Neutrophil (primary cell): ENCODE measurements at regions not wholly inside any gene's neighbourhood (a gene's known extent, or its start where the extent isn't known, plus 50 kb on each side); places are given as distances from the start of the nearest gene placed in this dataset.

ENCODE experiments used
- H3K27ac ChIP-seq: fragments of 200-600 bp; sonication (generic); 2 replicates; pipeline ENCODE4 v1.5.1; 2016; ENCODE audit warnings: mild to moderate bottlenecking, moderate library complexity
- H3K27me3 ChIP-seq: fragments of 200-600 bp; sonication (generic); 2 replicates; pipeline ENCODE4 v1.6.0; 2016; ENCODE audit warnings: mild to moderate bottlenecking
- H3K36me3 ChIP-seq: fragments of 200-600 bp; sonication (generic); 2 replicates; pipeline ENCODE4 v1.5.1; 2017
- H3K4me1 ChIP-seq, 2 experiments: fragments of 200-600 bp in 1 of 2; sonication (generic) in 1 of 2; 1 replicate in 1 of 2; 2 replicates in 1 of 2; pipeline versions ENCODE4 v1.5.1 to v1.6.1; 2013 to 2016; ENCODE audit warnings: low read depth in 1 of 2, low read length in 1 of 2, mild to moderate bottlenecking in 1 of 2, moderate library complexity in 1 of 2; ENCODE audit not compliant: control insufficient read depth in 1 of 2, insufficient read depth in 1 of 2
- H3K4me3 ChIP-seq, 2 experiments: fragments of 200-600 bp in 1 of 2; sonication (generic) in 1 of 2; 1 replicate in 1 of 2; 2 replicates in 1 of 2; pipeline ENCODE4 v1.5.1; 2013 to 2016; ENCODE audit warnings: low read depth in 1 of 2, low read length in 1 of 2, mild to moderate bottlenecking in 1 of 2, moderate library complexity in 1 of 2
- H3K9me3 ChIP-seq: fragments of 200-600 bp; sonication (generic); 2 replicates; pipeline ENCODE4 v1.5.1; 2016
- CTCF ChIP-seq: fragments of 200-600 bp; sonication (generic); IDR thresholded peaks from 2 replicates; pipeline ENCODE4 v1.5.1; 2016; ENCODE audit warnings: antibody characterized with exemption

GRCh38 chr4:160492181-160492580, 1389.3 kb downstream of the RAPGEF2 start:
- Histone ChIP-seq H3K27me3 (no peaks in the 10 kb centered on the region), H3K4me1 (no peaks in the 10 kb centered on the region), H3K4me3 (no peak overlapping the region), H3K27ac (no peak overlapping the region), H3K9me3 (no peaks in the 10 kb centered on the region), H3K36me3 (no peaks in the 10 kb centered on the region)
- no peak for TF ChIP-seq CTCF

- Histone ChIP-seq H3K4me1 (no peaks in the 10 kb centered on the region), H3K27ac (no peak overlapping the region), H3K27me3 (no peaks in the 10 kb centered on the region), H3K36me3 (no peaks in the 10 kb centered on the region), H3K4me3 (no peak overlapping the region), H3K9me3 (no peaks in the 10 kb centered on the region)
- no peak for TF ChIP-seq CTCF
Measured at GRCh38 chr4:160493206-160493605, 1390.3 kb downstream of the RAPGEF2 start.

- TF ChIP-seq CTCF = no peak
- no peaks in the 10 kb centered on the region for H3K4me1 ChIP-seq
- H3K36me3 ChIP-seq = no peaks in the 10 kb centered on the region
- H3K27ac ChIP-seq = no peak overlapping the region
- H3K4me3 ChIP-seq = no peak overlapping the region
- no peaks in the 10 kb centered on the region for H3K27me3 ChIP-seq
- no peaks in the 10 kb centered on the region for H3K9me3 ChIP-seq
Measured at GRCh38 chr4:160495356-160495755, 1392.5 kb downstream of the RAPGEF2 start.

- no peak overlapping the region for H3K27ac ChIP-seq
- TF ChIP-seq CTCF = no peak
- H3K9me3 ChIP-seq = no peaks in the 10 kb centered on the region
- H3K4me3 ChIP-seq = no peak overlapping the region
- no peaks in the 10 kb centered on the region for H3K36me3 ChIP-seq
- no peaks in the 10 kb centered on the region for H3K27me3 ChIP-seq
- no peaks in the 10 kb centered on the region for H3K4me1 ChIP-seq
Measured at GRCh38 chr4:160498211-160498610, 1395.3 kb downstream of the RAPGEF2 start.

GRCh38 chr4:160505724-160506123, 1402.8 kb downstream of the RAPGEF2 start:
- no peak overlapping the region for H3K27ac ChIP-seq
- no peak overlapping the region for H3K4me3 ChIP-seq
- no peaks in the 10 kb centered on the region for H3K4me1 ChIP-seq
- no peaks in the 10 kb centered on the region for H3K9me3 ChIP-seq
- H3K27me3 ChIP-seq = no peaks in the 10 kb centered on the region
- H3K36me3 ChIP-seq = no peaks in the 10 kb centered on the region
- no peak for TF ChIP-seq CTCF

GRCh38 chr4:160510928-160511327, 1408.0 kb downstream of the RAPGEF2 start:
- H3K36me3 ChIP-seq = no peaks in the 10 kb centered on the region
- no peaks in the 10 kb centered on the region for H3K4me1 ChIP-seq
- no peaks in the 10 kb centered on the region for H3K9me3 ChIP-seq
- H3K27me3 ChIP-seq = no peaks in the 10 kb centered on the region
- H3K27ac ChIP-seq = no peak overlapping the region
- no peak overlapping the region for H3K4me3 ChIP-seq
- no peak for TF ChIP-seq CTCF
